Fibroblast of lung (primary cell): ENCODE measurements at regions not wholly inside any gene's neighbourhood (a gene's known extent, or its start where the extent isn't known, plus 50 kb on each side); places are given as distances from the start of the nearest gene placed in this dataset.

Experiments used
- EZH2 ChIP-seq: IDR thresholded peaks from 2 replicates; pipeline ENCODE4 v1.5.1; 2012; ENCODE audit warnings: low read length, control low read depth, mild to moderate bottlenecking; ENCODE audit errors: missing control alignments
- TF ChIP-seq, protein P1 (sequence below), 2 donors: IDR thresholded peaks in 1 of 2; conservative IDR thresholded peaks in 1 of 2; 1 replicate in 1 of 2; 2 replicates in 1 of 2; pipeline ENCODE4 v1.5.1; 2011 to 2012; ENCODE audit warnings: low read length in 2 of 2, control low read depth in 1 of 2, inconsistent platforms in 1 of 2, low read depth in 1 of 2, mild to moderate bottlenecking in 1 of 2

GRCh38 chrX:39165185-39165584, 363.9 kb downstream of the MID1IP1 start:
- TF ChIP-seq, protein P1, sequence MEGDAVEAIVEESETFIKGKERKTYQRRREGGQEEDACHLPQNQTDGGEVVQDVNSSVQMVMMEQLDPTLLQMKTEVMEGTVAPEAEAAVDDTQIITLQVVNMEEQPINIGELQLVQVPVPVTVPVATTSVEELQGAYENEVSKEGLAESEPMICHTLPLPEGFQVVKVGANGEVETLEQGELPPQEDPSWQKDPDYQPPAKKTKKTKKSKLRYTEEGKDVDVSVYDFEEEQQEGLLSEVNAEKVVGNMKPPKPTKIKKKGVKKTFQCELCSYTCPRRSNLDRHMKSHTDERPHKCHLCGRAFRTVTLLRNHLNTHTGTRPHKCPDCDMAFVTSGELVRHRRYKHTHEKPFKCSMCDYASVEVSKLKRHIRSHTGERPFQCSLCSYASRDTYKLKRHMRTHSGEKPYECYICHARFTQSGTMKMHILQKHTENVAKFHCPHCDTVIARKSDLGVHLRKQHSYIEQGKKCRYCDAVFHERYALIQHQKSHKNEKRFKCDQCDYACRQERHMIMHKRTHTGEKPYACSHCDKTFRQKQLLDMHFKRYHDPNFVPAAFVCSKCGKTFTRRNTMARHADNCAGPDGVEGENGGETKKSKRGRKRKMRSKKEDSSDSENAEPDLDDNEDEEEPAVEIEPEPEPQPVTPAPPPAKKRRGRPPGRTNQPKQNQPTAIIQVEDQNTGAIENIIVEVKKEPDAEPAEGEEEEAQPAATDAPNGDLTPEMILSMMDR (conservative IDR thresholded peaks at IDR 0.05 in 1 of 2, IDR thresholded peaks at IDR 0.05 in 1 of 2; ENCODE audit: low read depth in 1 of 2, low read length in 2 of 2), result no peak
- no peak for TF ChIP-seq EZH2
